ENCODE measurements at regions not wholly inside any gene's neighbourhood (a gene's known extent, or its start where the extent isn't known, plus 50 kb on each side); places are given as distances from the start of the nearest gene placed in this dataset.

- TF ChIP-seq CTCF (IDR thresholded peaks at IDR 0.05; ENCODE audit: insufficient read depth, low read length, poor library complexity, severe bottlenecking), result no peak
- no peak for TF ChIP-seq EZH2phosphoT487 (conservative IDR thresholded peaks at IDR 0.05; ENCODE audit: low read length)
Measured at GRCh38 chr7:124444696-124445480, 320.7 kb downstream of the GPR37 start.

Data from SU-DHL-6 (cell line).